GM19240 (cell line): ENCODE measurements at regions not wholly inside any gene's neighbourhood (a gene's known extent, or its start where the extent isn't known, plus 50 kb on each side); places are given as distances from the start of the nearest gene placed in this dataset.
"Not testable (repeated sequence)": the region's sequence is repeated elsewhere in the genome, so short reads cannot be mapped to it uniquely, and the experiment has no call there.

Source experiments
- DNase-seq: peaks from one replicate; pipeline ENCODE4 v3.0.0; 2011; ENCODE audit warnings: low spot score; ENCODE audit not compliant: insufficient read length

DNA sequence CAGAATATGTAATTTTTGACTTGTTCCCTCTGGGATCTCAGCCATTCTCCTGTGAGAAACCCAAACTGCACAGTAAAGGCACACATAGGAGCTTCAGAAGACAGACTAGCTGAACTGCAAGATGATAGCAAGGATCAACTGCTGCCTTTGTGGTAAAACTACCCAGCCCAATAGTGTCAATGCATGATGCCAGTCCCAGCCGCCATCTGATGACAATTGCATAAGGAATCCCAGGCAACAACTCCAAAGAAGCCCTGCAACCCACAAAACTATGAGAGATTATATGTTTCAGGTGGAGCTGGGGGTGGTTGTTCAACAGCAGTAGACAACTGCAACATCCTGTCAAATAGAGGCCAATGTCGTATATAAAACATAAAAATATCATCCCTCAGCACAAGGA, 192.4 kb upstream of the ARPP21 start:
- no peak for DNase-seq

DNA sequence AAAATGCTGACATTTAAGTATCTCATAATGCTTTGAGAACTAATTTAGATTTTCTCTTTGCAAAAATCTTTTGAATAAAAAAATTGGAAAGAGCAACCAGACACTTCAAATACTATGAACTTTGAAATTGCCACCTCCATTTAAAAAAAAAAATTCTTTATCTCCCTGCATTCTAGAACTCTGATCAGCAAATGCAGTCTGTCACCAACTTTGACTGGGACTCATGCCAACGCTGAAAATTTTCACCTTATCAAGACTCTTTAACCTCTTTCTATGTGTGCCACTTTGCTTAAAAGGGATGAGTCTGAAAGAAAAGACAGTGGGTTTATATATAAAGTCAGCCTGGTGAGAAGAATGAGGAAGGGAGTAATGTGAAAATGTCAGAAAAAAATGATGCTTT, 191.2 kb upstream of the ARPP21 start:
- DNase-seq, result no peak

DNA sequence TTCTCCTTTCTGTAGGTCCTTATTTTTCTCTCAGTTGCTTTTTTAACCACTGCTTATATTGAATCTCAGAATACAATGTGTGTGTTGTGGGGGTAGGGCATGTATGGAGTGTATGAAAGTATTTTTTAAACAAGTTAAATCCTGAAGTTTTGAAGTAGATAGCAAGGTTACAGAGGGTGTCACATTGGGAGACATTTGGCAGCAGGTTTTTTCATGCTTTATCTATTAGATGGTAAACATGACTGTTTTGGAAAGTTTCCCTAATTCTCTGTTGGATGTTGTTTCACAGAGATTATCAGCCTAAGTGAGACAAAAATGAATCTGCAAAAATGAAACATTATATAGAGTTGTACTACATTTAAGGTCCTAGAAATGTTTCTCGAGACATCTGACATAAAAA, 190.6 kb upstream of the ARPP21 start:
- no peak for DNase-seq

DNA sequence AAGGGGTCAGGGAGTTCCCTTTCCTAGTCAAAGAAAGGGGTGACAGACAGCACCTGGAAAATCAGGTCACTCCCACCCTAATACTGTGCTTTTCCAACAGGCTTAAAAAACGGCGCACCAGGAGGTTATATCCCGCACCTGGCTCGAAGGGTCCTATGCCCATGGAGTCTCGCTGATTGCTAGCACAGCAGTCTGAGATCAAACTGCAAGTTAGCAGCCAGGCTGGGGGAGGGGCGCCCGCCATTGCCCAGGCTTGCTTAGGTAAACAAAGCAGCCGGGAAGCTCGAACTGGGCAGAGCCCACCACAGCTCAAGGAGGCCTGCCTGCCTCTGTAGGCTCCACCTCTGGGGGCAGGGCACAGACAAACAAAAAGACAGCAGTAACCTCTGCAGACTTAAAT, 184.5 kb upstream of the ARPP21 start:
- DNase-seq, result not testable (repeated sequence)

DNA sequence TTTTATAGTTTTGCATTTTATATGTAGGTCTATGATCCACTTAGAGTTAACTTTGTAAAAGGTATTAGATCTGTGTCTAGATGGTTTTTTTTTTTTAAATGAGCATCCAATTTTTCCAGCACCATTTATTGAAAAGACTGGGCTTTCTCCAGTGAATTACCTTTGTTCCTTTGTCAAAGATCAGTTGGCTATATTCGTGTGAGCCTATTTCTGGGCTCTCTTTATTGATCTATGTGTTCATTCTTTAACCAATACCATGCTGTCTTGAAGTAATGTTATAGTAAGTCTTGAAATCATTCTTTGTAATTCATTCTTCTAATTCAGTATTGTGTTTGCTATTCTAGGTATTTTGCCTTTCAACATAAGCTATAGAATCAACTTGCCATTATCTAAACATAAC, 165.4 kb upstream of the ARPP21 start:
- no peak for DNase-seq

DNA sequence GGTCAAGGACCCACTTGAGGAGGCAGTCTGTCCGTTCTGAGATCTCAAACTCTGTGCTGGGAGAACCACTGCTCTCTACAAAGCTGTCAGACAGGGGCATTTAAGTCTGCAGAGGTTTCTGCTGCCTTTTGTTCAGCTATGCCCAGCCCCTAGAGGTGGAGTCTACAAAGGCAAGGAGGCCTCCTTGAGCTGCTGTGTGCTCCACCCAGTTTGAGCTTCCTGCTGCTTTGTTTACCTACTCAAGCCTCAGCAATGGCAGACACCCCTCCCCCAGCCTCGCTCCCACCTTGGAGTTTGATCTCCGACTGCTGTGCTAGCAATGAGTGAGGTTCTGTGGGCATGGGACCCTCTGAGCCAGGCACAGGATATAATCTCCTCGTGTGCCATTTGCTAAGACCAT, 156.8 kb upstream of the ARPP21 start:
- not testable (repeated sequence) for DNase-seq

DNA sequence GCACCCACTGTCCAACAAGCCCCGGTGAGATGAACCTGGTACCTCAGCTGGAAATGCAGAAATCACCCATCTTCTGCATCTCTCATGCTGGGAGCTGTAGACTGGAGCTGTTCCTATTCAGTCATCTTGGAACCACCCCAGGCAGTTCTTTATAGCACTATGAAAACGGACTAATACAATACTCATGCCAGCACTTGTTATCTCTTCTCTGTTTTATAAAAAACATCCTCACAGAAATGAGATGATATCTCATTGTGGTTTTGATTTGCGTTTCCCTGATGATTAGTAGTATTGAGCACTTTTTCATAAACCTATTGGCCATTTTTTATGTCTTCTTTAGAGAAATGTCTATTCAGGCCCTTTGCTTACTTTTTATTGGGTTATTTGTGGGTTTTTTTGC, 156.2 kb upstream of the ARPP21 start:
- DNase-seq, result no peak

DNA sequence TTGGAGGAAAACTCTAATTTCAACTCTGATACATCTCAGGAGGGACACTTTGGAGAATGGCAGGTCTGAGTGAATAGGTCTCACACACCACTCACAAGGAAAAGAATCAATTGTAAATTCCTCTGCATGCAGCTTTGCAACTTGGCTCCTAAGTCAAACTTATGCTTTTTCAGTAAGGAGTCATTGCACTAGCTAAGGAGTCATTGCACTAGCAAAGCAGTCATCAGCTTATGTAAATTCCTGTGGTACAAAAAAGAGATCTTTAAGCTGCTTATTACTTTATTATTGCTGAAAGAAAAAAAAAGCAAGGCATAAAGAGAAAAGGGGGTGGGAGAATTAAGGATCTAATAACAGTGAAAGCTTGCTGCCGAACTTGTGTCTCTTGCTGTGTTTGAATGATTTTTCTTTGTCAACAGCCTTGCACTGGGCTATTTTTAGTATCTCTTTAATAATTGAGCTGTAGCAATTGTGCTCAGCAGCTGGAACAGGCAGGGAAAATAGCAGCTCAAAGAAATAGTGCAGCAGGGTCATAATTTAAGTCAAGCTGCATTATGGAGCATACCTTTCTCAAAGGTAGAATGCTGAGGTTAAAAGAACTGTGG, 154.3 kb upstream of the ARPP21 start:
- no peak for DNase-seq

DNA sequence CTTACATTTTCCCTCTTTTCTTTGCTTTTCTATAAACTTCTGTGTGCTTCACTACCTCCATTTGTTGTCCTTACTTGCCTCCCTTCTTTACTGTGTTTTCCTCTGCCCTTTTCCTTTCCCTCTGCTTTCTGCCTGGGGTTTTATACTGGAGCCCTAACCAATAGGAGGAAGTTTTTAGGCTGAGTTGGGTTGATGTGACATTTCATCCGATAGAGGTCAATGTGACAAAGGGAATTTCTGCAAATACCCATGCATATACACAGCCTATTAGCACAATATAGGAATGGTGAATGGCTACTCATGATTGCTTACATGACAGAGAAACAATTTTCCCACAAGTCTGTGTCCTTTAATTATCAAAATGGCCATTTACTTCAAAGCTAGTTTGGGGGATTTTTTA, 153.0 kb upstream of the ARPP21 start:
- no peak for DNase-seq

DNA sequence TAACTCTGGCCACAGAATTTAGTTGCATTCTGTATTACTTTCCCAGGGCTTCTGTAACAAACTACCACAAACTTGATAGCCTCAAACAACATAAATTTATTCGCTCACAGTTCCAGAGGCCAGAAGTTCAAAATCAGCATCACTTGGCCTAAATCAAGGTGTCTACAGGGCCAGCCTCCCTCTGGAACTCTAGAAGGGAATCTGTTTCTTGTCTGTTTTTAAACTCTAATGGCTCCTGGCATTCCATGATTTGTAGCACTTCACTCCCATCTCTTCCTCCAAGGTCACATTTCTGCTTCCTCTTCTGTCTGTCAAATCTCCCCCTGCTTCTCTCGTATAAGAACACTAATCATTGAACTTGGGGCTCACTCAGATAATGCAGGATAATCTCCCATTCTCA, 151.9 kb upstream of the ARPP21 start:
- no peak for DNase-seq

DNA sequence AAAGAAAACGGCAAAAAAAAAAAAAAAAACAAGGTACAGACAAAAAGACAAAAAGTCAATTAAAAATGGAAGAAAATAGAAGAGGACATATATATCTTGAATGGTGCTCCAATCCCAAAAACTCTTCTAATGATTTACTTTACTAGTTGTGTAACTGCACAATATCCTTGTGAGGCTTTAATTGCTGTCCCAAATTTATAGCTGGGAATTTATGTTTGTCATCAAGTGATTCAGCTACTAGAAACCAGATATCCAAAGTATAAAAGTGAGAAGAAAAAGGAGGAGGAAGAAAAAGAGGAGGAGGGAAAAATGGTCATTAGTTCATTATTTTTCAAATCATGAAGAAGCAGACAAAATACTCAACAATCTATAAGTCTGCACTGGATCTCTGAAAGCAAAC, 150.8 kb upstream of the ARPP21 start:
- no peak for DNase-seq

DNA sequence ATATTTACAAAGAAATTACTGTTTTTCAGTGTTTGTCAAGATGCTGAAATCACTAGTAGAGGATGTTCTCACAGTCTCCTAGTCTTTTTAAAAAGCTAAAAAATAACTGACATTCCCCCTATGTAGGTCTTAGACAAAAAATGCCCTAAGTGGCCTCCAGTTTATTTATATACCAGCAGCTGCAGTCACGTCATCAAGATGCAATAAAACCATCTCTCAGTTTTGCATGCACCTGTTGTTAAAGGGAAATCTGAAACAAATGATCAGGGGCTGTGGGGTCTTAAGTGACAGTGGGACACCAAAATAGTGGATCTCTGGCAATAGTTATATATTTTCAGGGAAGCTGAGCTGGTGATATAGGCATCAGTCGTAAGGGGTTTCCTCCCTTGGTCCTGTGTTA, 146.5 kb upstream of the ARPP21 start:
- DNase-seq, result no peak

DNA sequence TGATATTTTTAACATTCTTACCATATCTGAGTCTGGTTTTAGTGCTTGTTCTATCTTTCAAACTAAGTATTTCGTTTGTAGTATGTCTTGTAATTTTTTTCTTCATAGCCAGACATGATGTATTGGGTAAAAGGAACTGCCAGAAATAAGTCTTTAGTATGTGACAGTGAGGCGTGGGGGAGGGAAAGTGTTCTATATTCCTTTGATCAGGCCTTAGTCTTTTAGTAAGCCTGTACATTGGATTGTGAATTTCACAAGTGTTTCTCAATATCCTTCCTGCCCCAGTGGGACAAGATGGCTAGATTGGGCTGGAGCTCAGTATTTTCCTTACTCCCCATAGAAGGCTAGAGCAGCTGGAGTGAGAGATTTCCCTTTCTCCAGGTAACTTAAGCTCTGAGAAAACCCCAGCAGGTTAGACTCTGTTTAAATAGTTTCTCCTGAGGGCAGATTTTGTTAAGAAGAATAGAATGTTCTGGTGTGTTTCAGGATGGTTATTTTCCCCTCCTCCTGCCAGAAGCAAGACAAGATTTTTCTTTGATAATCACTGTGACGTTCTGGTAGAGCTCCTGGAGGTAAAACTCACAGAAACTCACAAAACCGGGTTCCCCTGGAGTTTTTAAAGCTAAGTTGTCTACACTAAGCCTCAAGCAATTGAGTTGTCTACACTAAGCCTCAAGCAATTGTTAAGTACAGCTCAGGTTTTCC, 140.7 kb upstream of the ARPP21 start:
- no peak for DNase-seq

DNA sequence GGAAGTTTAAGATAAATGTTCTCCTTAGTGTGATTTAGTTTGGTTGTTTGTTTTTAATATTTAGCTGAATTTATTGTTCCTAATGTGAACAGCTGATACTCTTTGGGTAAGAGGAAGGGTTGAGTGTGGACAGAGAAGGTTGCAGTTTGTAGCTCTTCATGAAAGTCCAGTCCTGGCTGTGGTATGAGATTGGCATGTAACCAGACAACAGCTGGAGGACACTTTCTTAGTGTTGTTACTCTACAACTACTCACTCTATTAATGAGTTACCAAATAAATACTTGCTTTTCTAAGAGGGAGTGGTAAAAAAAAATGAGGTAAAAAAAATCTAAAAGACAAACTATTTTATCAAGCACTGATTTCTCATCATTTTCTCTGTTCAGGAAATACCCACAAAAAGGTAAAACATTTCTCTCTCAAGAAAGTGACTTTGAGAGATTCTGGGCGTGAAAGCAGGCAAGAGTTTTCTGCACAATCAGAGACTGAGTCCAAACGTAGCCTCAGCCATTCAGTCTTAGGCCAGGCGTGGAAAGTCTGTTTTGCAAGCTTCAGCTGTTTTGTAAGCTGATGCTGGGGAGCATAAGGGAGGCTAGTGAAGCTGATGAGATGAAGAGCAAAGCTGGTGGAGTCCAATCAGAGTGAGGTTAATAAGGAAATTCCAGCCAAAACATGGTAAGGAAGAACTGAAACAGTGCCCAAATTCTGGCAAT, 138.5 kb upstream of the ARPP21 start:
- DNase-seq, result no peak

DNA sequence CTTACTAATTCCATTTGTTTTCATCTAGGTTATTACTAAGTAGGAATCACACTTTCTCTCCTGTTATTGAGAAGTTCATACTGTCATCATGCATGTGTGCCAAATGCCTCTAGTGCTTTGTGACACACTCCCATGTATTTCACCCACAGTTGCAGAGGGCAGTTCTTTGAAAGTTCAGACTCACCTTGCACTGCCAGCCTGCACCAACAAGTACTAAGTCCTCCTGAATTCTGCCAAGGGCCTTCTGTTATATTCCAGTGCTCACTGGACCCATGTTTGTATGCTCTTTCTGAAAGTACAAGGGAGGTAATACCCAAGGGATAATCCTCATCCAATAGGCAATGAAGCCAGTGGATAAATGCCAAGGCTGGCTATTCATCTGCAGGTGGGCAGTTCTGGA, 136.6 kb upstream of the ARPP21 start:
- no peak for DNase-seq

DNA sequence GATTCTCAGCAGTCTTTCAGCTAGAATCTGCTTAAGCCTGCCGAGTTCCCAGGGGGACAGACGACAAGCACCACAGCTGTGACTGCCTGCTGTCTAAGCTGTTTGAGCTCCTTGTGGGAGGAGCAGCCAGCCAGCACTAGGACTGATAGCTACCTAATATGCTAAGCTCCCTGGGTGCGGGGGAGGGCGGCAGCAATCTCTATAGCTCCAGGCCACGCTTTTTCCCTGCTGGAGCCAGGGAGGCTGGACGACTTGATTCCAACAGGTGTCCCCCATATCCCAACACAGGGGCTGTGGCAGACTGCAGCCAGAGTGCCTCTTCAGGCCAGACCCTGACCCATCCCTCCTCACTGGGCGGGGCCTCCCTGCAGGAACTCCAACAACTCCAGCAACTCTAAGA, 134.1 kb upstream of the ARPP21 start:
- no peak for DNase-seq

DNA sequence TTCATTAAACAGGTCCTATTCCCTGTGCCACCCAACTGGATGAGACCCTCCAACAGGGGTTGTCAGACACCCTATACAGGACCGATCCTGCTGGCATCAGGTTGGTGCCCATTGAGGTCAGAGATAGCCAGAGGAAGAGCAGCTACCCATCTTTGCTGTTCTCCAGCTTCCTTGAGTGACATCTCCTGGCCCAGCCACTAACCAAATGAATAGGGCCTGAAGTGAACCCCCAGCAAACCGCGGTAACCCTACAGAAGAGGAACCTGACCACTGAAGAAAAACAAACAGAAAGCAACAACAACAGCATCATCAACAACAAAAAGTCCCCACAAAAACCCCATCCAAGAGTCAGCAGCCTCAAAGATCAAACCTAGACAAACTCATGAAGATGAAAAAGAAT, 133.6 kb upstream of the ARPP21 start:
- no peak for DNase-seq

DNA sequence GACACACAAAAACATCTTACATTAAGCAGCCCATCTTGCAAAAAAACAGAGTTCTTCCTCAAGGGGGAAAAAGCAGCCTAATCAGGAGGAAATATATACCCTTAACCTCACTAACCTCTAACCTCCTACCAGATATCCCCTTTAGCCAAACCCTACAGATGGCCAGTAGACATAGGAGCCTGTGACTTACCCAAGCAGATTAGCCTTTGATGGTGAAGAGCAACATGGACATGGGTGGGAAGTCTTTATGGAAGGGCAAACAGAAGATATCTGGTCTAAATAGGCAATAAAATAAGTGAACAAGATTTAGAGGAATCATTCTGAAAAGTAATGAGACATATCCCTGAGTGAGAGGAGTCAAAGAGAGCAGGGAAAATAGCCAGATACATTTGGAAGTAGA, 119.4 kb upstream of the ARPP21 start:
- DNase-seq, result no peak

DNA sequence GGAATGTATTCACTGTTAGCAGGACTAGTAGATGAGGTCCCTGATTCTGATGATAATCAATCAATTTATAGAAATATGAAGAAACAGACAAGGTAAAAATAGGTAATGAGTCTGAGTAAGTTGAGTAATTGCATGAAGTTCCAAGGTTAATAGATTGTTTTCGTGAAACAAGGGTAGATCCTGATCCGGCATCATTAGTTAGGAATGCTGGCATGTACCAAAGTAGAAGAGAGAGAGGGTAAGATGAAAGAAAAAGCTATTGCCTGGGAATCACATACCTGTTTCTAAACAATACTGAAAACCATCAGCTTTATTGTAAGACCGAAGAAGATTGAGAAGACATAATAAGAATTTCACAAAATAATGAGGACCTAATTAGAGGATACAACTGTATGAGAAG, 118.1 kb upstream of the ARPP21 start:
- DNase-seq, result no peak

DNA sequence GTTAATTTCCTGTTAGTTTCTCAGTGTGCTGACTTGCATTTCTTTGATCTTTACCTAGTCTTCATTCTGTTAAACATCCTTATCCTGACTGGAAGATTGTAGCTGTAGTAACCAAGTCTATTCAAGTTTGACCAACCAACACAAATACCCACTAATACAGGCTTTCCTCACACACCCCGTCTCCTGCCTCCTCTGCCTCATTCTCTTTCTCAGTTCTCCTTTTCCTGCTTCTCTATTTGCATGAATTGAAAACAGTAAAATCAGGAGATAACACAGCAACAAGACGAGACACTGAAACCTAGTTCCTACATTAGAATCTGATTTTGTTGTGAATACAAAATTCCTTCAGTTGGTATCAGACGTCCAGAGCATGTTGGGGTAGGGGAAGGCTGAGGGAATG, 116.9 kb upstream of the ARPP21 start:
- no peak for DNase-seq

DNA sequence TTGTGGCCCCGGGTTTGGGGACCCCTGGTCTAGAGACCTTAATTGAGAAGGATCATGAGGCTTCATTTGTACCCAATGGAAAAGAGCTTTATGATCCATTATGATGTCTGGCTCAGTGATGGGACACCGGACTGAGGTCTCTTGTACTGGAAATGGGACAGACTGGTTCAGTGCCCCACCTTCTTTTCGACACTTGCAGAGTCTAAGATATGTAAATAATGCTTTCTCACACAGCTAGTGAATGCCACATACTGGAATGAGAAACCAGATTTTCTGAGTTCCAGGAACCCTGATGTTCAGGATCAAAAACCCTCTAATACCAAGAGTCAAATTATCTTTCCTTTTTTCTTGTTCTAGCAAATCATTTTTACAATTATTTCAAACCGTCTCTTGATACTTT, 116.3 kb upstream of the ARPP21 start:
- DNase-seq, result no peak

DNA sequence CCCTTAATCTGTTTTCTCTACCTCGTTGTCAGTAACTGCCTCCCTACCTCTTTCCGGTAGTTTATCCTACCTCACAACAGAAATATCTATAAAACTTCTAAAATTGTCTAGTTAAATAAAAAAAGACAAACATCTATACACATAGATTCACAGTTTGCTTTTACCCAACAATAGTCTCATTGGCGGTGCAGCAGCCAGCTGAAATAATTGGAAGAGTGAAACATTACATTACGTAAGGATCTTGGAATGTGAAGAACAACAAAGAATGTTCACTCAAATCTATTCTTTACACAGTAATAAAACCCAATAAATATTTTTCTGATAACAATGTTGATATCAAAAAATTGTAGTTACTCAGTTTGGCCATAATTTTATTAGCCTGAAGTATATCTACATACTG, 115.5 kb upstream of the ARPP21 start:
- no peak for DNase-seq

DNA sequence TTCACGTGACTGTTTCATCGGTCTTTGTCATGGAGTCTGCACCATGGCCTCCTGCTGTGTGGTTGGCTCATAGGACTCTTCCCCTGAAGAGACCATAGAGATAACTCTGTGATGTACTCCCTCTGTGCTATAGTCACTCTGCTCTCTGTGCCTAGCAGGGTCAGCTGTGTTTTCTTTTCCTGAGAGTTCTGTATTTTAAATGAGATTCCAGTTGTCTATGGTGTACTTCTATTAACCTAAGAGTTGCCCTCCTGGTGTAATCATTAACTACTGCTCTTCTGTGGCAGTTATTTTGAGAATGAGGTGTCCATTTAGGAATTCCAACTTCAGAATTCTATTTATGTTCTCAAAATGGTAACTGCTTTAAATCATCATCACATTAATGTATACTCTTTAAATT, 114.5 kb upstream of the ARPP21 start:
- no peak for DNase-seq
